ENCODE measurements at regions not wholly inside any gene's neighbourhood (a gene's known extent, or its start where the extent isn't known, plus 50 kb on each side); places are given as distances from the start of the nearest gene placed in this dataset.
"Not testable (repeated sequence)": the region's sequence is repeated elsewhere in the genome, so short reads cannot be mapped to it uniquely, and the experiment has no call there.

DNA sequence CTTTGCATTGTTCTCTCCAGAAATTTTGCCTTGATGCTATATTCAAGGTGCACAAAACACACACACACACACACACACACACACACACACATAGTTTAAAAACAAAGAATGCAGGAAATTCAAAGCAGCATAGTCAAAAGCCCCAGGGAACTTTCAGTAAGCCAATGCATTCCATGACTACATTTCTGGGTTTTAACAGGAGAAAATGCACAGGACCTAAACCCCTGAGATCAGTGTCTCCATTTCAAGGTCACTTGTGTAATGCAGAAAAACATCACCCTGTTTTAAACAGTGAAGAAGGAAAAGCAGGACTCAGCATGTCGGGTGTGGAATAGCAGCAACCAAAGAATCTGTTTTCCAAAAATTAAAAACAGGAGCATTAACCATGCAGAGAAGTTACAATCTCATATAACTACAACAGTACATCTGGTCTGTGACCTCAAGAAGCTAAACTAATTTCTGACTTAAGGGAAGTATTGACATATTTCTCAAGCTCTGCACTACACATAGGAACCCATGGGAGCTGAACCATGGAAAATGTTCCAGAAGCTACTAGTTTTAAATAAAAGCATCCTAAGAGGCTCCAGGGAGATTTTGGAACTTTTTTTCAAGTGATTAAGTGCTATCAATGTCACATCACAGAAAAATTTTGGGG lies 296.7 kb downstream of the HINT1 start:
- ATAC-seq (ENCODE audit: low read depth in 2 of 2): no peak
- Histone ChIP-seq H3K4me3 (ENCODE audit: low read depth, low read length) (no peak overlapping the region), H3K27me3 (ENCODE audit: control insufficient read depth, insufficient read depth, low read length) (no peaks in the 10 kb centered on the region), H3K4me1 (ENCODE audit: control insufficient read depth, insufficient read depth, low read length, poor library complexity, severe bottlenecking) (no peaks in the 10 kb centered on the region), H3K36me3 (ENCODE audit: control insufficient read depth, insufficient read depth, low read length) (no peaks in the 10 kb centered on the region), H3K9me3 (ENCODE audit: control insufficient read depth in 2 of 2, low read length in 2 of 2) (no peaks in the 10 kb centered on the region), H3K27ac (ENCODE audit: insufficient read depth, low read length, poor library complexity, severe bottlenecking) (no peak overlapping the region)
- peaks cover 0 to 4% (median 0%) of the 10 kb centered on the region in 7 donors for H3K9me3 Mint-ChIP-seq
- no peak overlapping the region for H3K27ac Mint-ChIP-seq
- peaks cover 7% of the 10 kb centered on the region for H3K27me3 Mint-ChIP-seq
- H3K4me3 Mint-ChIP-seq: no peak overlapping the region
- H3K4me1 Mint-ChIP-seq: peaks cover 0 to 6% (median 0%) of the 10 kb centered on the region in 4 donors
- no peaks in the 10 kb centered on the region for H3K36me3 Mint-ChIP-seq
- no peak for DNase-seq

- Histone ChIP-seq H3K9me3 (ENCODE audit: control insufficient read depth in 2 of 2, low read length in 2 of 2) (no peaks in the 10 kb centered on the region), H3K36me3 (ENCODE audit: control insufficient read depth, insufficient read depth, low read length) (no peaks in the 10 kb centered on the region), H3K27ac (ENCODE audit: insufficient read depth, low read length, poor library complexity, severe bottlenecking) (no peak overlapping the region), H3K4me1 (ENCODE audit: control insufficient read depth, insufficient read depth, low read length, poor library complexity, severe bottlenecking) (no peaks in the 10 kb centered on the region), H3K4me3 (ENCODE audit: low read depth, low read length) (no peak overlapping the region), H3K27me3 (ENCODE audit: control insufficient read depth, insufficient read depth, low read length) (peaks cover 7% of the 10 kb centered on the region)
- H3K4me3 Mint-ChIP-seq: no peak overlapping the region
- no peaks in the 10 kb centered on the region for H3K36me3 Mint-ChIP-seq
- H3K4me1 Mint-ChIP-seq: no peaks in the 10 kb centered on the region
- ATAC-seq (ENCODE audit: low read depth in 2 of 2): no peak
- peaks cover 3 to 15% (median 9%) of the 10 kb centered on the region in 7 donors for H3K9me3 Mint-ChIP-seq
- H3K27me3 Mint-ChIP-seq: peaks cover 33% of the 10 kb centered on the region
- DNase-seq: no peak
- H3K27ac Mint-ChIP-seq: no peak overlapping the region
Observed at GRCh38 chr5:130845049-130845765, 319.8 kb downstream of the HINT1 start.

DNA sequence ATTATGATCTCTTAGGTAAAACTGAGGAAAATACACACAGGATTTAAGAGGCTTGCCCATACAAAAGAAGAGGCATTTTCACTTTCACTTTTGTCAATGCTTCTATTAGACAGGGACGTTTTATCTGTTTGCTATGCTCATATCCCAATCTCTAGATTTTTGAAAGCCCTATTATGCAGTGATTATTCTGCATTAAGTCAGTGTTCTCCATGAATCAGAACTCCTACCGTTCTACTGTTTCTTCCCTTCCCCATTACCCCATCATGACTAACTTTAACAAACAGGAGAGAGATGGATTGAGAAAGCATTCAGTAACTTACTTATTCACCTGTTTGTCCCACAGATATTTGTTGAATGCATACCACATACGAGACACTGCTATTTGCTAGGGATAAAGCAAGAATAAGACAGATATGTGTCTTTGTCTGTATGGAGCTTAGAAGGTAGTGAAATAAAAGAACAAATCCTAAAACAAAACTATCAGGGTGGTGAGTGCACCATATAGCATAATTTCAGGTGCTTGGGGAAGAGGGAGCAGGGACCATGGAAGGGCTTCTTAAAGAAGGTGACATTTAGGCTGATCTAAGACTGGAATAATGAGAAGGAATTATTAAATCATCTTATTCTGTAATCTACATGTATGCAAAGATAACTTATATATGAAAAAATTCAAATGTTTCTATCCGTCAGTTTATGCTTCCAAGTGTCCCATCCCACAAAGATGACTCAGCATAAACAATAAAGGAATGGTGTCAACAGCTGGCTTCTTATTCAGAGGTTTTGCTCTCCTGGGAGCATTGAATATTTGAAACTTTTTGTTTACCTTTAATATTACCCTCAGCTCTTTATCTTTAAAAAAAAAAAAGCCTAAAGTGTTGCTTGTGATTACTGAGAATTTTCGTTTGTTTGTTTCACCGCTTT lies 328.1 kb downstream of the HINT1 start:
- peaks cover 14% of the 10 kb centered on the region for H3K27me3 Mint-ChIP-seq
- Histone ChIP-seq H3K4me1 (ENCODE audit: control insufficient read depth, insufficient read depth, low read length, poor library complexity, severe bottlenecking) (no peaks in the 10 kb centered on the region), H3K4me3 (ENCODE audit: low read depth, low read length) (peak overlapping the region; percentile 82), H3K9me3 (ENCODE audit: control insufficient read depth in 2 of 2, low read length in 2 of 2) (no peaks in the 10 kb centered on the region), H3K27ac (ENCODE audit: insufficient read depth, low read length, poor library complexity, severe bottlenecking) (no peak overlapping the region), H3K27me3 (ENCODE audit: control insufficient read depth, insufficient read depth, low read length) (peaks cover 2% of the 10 kb centered on the region), H3K36me3 (ENCODE audit: control insufficient read depth, insufficient read depth, low read length) (no peaks in the 10 kb centered on the region)
- peaks cover 8 to 13% (median 9%) of the 10 kb centered on the region in 4 donors for H3K4me1 Mint-ChIP-seq
- H3K4me3 Mint-ChIP-seq: peak overlapping the region; percentile 56 to 85 (median 78)
- H3K9me3 Mint-ChIP-seq: peaks cover 0 to 8% (median 2%) of the 10 kb centered on the region in 7 donors
- no peak for ATAC-seq (ENCODE audit: low read depth in 2 of 2)
- peak in 1 of 3 donors; percentile 60 for DNase-seq
- no peaks in the 10 kb centered on the region for H3K36me3 Mint-ChIP-seq
- H3K27ac Mint-ChIP-seq: peak overlapping the region; percentile 18 to 79 (median 78)

GRCh38 chr5:130817598-130818384 lies 347.3 kb downstream of the HINT1 start:
- peak overlapping the region in 1 of 4 donors; percentile 7 for H3K4me3 Mint-ChIP-seq
- H3K4me3 ChIP-seq (ENCODE audit: low read depth, low read length); H3K36me3 ChIP-seq (ENCODE audit: control insufficient read depth, insufficient read depth, low read length); H3K27ac ChIP-seq (ENCODE audit: insufficient read depth, low read length, poor library complexity, severe bottlenecking); H3K27me3 Mint-ChIP-seq; H3K9me3 Mint-ChIP-seq; H3K27me3 ChIP-seq (ENCODE audit: control insufficient read depth, insufficient read depth, low read length); H3K4me1 ChIP-seq (ENCODE audit: control insufficient read depth, insufficient read depth, low read length, poor library complexity, severe bottlenecking); ATAC-seq (ENCODE audit: low read depth in 2 of 2); H3K9me3 ChIP-seq (ENCODE audit: control insufficient read depth in 2 of 2, low read length in 2 of 2); H3K36me3 Mint-ChIP-seq; H3K27ac Mint-ChIP-seq: not testable (repeated sequence)
- peaks cover 0 to 11% (median 1%) of the 10 kb centered on the region in 4 donors for H3K4me1 Mint-ChIP-seq
- DNase-seq: peak in 1 of 3 donors; percentile 19

- no peak overlapping the region for H3K27ac ChIP-seq (ENCODE audit: insufficient read depth, low read length, poor library complexity, severe bottlenecking)
- no peaks in the 10 kb centered on the region for H3K9me3 ChIP-seq (ENCODE audit: control insufficient read depth in 2 of 2, low read length in 2 of 2)
- peaks cover 2% of the 10 kb centered on the region for H3K27me3 ChIP-seq (ENCODE audit: control insufficient read depth, insufficient read depth, low read length)
- DNase-seq (no peak), ATAC-seq (ENCODE audit: low read depth in 2 of 2) (no peak)
- Mint-ChIP-seq H3K4me3 (no peak overlapping the region), H3K27me3 (peaks cover 7% of the 10 kb centered on the region), H3K4me1 (peaks cover 0 to 11% (median 1%) of the 10 kb centered on the region in 4 donors), H3K36me3 (no peaks in the 10 kb centered on the region), H3K9me3 (peaks cover 0 to 1% (median 0%) of the 10 kb centered on the region in 7 donors), H3K27ac (no peak overlapping the region)
- H3K4me3 ChIP-seq (ENCODE audit: low read depth, low read length): no peak overlapping the region
- no peaks in the 10 kb centered on the region for H3K36me3 ChIP-seq (ENCODE audit: control insufficient read depth, insufficient read depth, low read length)
- no peaks in the 10 kb centered on the region for H3K4me1 ChIP-seq (ENCODE audit: control insufficient read depth, insufficient read depth, low read length, poor library complexity, severe bottlenecking)
Observed at GRCh38 chr5:130815246-130815645, 349.8 kb downstream of the HINT1 start.

GRCh38 chr5:130808691-130809090 lies 356.4 kb downstream of the HINT1 start:
- no peak for ATAC-seq (ENCODE audit: low read depth in 2 of 2)
- H3K36me3 ChIP-seq (ENCODE audit: control insufficient read depth, insufficient read depth, low read length): no peaks in the 10 kb centered on the region
- H3K27ac ChIP-seq (ENCODE audit: insufficient read depth, low read length, poor library complexity, severe bottlenecking): no peak overlapping the region
- no peak for DNase-seq
- H3K27me3 ChIP-seq (ENCODE audit: control insufficient read depth, insufficient read depth, low read length): peaks cover 2% of the 10 kb centered on the region
- no peak overlapping the region for H3K4me3 ChIP-seq (ENCODE audit: low read depth, low read length)
- H3K4me1 Mint-ChIP-seq: peaks cover 0 to 2% (median 0%) of the 10 kb centered on the region in 4 donors
- no peaks in the 10 kb centered on the region for H3K9me3 Mint-ChIP-seq
- no peak overlapping the region for H3K4me3 Mint-ChIP-seq
- H3K4me1 ChIP-seq (ENCODE audit: control insufficient read depth, insufficient read depth, low read length, poor library complexity, severe bottlenecking): no peaks in the 10 kb centered on the region
- peaks cover 16% of the 10 kb centered on the region for H3K27me3 Mint-ChIP-seq
- no peaks in the 10 kb centered on the region for H3K36me3 Mint-ChIP-seq
- H3K9me3 ChIP-seq (ENCODE audit: control insufficient read depth in 2 of 2, low read length in 2 of 2): no peaks in the 10 kb centered on the region
- no peak overlapping the region for H3K27ac Mint-ChIP-seq

GRCh38 chr5:130805648-130806047 lies 359.4 kb downstream of the HINT1 start:
- Histone ChIP-seq H3K36me3 (ENCODE audit: control insufficient read depth, insufficient read depth, low read length) (no peaks in the 10 kb centered on the region), H3K9me3 (ENCODE audit: control insufficient read depth in 2 of 2, low read length in 2 of 2) (no peaks in the 10 kb centered on the region), H3K27ac (ENCODE audit: insufficient read depth, low read length, poor library complexity, severe bottlenecking) (no peak overlapping the region), H3K4me3 (ENCODE audit: low read depth, low read length) (no peak overlapping the region), H3K4me1 (ENCODE audit: control insufficient read depth, insufficient read depth, low read length, poor library complexity, severe bottlenecking) (no peaks in the 10 kb centered on the region), H3K27me3 (ENCODE audit: control insufficient read depth, insufficient read depth, low read length) (peaks cover 4% of the 10 kb centered on the region)
- peaks cover 10% of the 10 kb centered on the region for H3K27me3 Mint-ChIP-seq
- peaks cover 0 to 8% (median 3%) of the 10 kb centered on the region in 7 donors for H3K9me3 Mint-ChIP-seq
- ATAC-seq (ENCODE audit: low read depth in 2 of 2): no peak
- H3K4me1 Mint-ChIP-seq: peaks cover 0 to 2% (median 0%) of the 10 kb centered on the region in 4 donors
- DNase-seq: no peak
- no peak overlapping the region for H3K4me3 Mint-ChIP-seq
- no peaks in the 10 kb centered on the region for H3K36me3 Mint-ChIP-seq
- no peak overlapping the region for H3K27ac Mint-ChIP-seq
